A673 (cell line): ENCODE measurements at regions not wholly inside any gene's neighbourhood (a gene's known extent, or its start where the extent isn't known, plus 50 kb on each side); places are given as distances from the start of the nearest gene placed in this dataset.

Experiments
- CTCF ChIP-seq: fragments of 300-800, 200-600 bp; sonication (generic); conservative IDR thresholded peaks from 2 replicates; pipeline ENCODE4 v1.5.1; 2017; ENCODE audit warnings: low read depth, mild to moderate bottlenecking, antibody characterized with exemption, low read length, moderate library complexity, mixed read lengths
- EZH2 ChIP-seq: fragments of 200-600 bp; sonication (generic); IDR thresholded peaks from 2 replicates; pipeline ENCODE4 v1.6.1; 2017; ENCODE audit warnings: borderline replicate concordance, low read depth, mild to moderate bottlenecking, mixed read lengths, antibody characterized with exemption, low read length; ENCODE audit not compliant: poor library complexity, severe bottlenecking

- TF ChIP-seq CTCF: no peak
- TF ChIP-seq EZH2: no peak
These were observed 162.2 kb downstream of the TPH2 start for GRCh38 chr12:72100854-72101253.
